CD4-positive, alpha-beta T cell treated with Interferon gamma for 1 hour (primary cell): ENCODE measurements at regions not wholly inside any gene's neighbourhood (a gene's known extent, or its start where the extent isn't known, plus 50 kb on each side); places are given as distances from the start of the nearest gene placed in this dataset.
"Not testable (repeated sequence)": the region's sequence is repeated elsewhere in the genome, so short reads cannot be mapped to it uniquely, and the experiment has no call there.

ENCODE experiments used
- DNase-seq: peaks from one replicate; pipeline ENCODE4 v3.0.0-alpha.2; 2020

GRCh38 chr9:108803428-108804065, 52.2 kb downstream of the ACTL7B start:
- DNase-seq: no peak

DNA sequence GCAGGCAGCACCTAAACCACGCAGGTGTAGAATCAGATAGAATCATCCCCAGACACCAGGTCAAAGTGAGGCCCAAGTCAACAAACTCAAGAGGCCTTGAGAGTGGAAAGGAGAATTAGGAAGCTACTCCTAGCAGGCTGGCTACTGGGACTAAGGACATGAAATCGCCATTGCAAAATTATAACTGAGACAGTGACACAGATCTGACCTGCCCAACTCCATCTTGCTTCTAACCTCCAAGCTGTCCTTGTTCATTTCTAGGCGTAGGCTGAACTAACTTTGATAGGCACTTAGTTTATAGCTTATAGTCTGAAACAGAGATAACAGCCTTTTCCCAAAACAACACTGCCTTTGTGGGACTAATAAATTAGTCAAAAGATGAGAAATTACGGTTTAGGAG, 52.8 kb downstream of the ACTL7B start:
- DNase-seq: no peak

DNA sequence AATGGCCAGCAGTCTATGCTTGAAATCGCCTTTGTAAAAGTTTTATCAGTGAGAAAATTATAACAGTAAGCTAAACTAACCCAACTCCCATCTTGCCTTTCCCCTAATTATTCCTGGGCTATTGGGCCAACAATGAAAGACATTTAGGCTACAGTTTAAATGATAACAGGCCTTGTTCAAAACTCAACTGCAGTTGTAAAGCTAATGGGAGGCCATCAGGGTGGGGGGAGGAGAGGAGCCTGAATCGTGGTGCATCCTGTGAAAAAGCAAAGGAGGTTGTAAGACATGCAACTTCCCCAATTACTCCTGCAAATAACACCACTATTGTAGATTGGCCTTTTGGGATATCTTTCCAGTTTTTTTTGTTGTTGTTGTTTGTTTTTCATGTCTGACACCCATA, 53.8 kb downstream of the ACTL7B start:
- DNase-seq: no peak

DNA sequence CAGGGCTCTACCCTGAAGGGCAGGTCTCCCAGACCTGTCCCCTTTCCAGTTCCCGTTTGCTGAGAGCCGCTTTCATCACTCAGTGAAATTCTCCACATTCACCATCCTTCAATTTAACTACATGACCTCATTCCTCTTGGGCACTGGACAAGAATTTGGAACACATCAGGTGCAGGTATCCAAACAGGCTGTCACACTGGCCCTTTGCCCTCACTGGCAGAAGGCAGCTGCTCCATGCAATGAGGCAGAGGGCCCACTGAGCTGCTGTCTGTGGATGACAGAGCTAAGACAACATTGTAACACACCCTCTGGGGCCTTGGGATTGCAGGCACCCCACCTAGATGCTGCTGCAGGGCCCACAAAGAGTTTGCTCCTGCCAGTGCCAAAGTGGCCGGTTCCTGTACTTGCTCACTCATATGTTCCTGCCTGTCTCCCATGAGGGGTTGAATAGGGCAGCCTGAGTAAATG, 55.1 kb downstream of the ACTL7B start:
- DNase-seq: no peak

DNA sequence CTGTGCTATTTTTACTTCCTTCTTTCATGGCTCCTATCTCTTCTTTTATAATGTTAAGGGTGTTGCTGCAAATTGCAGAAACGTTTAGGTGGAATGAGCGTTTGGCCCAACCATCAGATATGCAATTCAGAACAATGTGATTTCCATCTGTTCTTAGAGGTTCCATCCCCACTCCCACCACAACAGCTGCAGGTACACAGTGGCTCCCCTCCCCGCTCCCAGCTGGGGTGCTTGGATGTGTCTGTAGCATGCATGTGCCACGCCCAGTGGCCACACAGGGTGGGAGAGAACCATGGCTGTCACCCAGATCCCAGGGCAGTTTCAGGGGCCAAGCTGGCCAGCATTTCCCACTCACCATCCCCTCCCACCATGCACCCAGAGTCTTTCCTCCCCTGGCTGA, 62.2 kb downstream of the ACTL7B start:
- no peak for DNase-seq

DNA sequence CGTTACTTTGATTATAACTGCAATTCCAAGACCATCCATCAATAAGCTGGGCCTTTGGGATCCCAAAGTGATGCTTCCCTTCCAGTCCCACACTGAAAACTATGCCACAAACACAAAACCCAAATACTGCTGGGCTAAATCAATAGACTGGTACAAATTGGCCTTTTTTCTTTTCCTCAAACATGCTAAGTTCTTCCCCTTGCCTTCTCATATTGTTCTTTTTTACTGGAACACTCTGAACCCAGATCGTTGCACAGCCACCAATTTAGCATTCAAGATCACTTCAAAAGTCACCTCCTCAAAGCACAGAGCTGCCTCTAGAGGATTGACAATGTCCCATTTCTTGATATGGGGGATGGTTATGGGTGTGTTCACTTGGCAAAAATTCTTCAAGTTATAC, 66.0 kb downstream of the ACTL7B start:
- no peak for DNase-seq

- no peak for DNase-seq
Measured at GRCh38 chr9:108787690-108788048, 68.1 kb downstream of the ACTL7B start.

DNA sequence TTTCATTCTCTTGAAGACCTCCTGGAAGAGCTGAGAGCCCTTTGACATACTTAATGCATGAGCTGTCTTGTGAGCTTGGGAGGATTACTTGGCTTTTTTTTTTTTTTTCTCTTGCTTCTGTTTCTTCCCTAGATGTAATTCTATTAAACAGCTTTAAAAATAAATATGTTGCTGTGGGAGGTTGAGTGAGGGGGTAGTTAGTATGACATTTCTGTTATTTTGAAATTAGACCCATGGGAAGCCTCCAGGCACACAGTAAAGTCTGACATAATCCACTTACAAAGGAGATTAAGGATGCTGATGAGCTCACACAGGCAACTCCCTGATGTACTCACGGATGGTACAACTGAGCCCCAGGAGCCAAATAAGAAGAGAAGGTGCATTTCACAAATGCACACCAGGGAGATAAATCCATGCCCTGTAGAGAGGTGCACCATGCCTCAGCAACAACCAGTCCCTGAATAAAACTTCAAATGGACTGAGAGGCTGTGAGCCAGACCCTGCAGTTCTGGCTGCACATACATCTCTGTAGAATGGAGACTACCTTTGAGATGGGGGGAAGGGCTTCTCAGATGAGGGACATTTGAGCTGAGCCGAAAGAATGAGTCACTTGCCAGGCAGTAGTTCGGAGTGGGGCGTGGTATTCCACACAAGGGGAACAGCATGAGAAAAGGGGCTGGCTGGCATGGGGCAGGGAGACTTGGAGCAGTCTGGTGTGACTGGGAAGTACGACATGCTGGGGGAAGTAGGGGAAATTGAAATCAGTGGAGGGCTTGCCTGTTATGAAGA, 68.7 kb downstream of the ACTL7B start:
- no peak for DNase-seq

GRCh38 chr9:108786322-108786721, 69.5 kb downstream of the ACTL7B start:
- no peak for DNase-seq

DNA sequence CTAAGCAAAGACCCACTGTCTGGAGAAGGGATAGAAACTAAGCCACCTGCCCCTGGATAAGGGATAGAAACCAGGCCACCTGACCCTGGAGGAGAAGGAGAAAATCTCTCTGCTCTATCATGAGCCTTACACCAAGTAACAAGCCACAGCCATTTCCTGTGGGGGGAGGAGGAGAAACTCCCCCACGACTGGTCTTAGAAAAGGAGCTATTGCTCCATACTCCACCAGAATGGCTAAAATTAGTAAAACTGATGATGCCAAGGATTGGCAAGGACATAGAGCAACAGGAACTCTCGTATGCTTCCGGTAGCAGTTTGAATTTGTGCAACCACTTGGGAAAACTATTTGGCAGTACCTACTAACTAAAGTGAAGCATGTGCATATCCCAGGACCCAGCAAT, 70.8 kb downstream of the ACTL7B start:
- no peak for DNase-seq

GRCh38 chr9:108783731-108784495, 71.9 kb downstream of the ACTL7B start:
- DNase-seq: no peak

- no peak for DNase-seq
Measured at GRCh38 chr9:108783326-108783725, 72.5 kb downstream of the ACTL7B start.

DNA sequence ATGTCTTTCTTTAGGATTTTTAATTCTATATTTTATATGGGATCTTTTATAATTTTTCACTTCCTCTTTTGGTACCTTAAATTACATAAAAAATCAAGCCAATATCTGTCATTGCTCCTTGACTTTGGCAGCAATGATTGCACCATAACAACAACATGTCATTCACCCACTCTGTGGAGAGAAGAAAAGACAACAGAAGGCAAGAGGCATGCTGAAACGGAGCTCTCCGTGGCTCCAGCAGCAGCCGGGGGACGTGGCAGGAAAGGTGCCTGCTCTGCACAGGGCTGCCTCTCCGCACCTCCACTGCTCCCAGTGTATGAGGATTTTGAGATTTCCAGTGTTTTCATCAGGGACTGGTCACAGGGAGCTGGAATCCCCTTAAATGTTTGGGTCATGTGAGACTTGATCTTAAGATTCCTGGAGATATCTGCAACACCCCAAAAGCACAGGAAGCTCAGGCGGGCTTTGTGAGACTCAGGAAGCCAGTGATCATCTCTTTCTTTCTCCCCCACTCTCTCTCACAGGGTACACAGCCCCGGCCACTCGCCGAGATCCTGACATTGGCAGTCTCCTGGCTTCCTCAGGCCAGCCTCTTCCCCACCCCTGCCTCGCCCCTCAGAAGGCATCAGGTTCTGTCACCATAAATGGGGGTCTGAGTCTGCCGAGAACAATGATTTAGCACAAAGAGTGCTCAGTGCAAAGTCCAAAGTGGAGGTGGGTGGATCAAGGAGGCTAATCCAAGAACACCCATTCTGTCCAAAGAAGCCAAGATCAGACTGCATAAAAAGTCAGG, 74.6 kb downstream of the ACTL7B start:
- no peak for DNase-seq

DNA sequence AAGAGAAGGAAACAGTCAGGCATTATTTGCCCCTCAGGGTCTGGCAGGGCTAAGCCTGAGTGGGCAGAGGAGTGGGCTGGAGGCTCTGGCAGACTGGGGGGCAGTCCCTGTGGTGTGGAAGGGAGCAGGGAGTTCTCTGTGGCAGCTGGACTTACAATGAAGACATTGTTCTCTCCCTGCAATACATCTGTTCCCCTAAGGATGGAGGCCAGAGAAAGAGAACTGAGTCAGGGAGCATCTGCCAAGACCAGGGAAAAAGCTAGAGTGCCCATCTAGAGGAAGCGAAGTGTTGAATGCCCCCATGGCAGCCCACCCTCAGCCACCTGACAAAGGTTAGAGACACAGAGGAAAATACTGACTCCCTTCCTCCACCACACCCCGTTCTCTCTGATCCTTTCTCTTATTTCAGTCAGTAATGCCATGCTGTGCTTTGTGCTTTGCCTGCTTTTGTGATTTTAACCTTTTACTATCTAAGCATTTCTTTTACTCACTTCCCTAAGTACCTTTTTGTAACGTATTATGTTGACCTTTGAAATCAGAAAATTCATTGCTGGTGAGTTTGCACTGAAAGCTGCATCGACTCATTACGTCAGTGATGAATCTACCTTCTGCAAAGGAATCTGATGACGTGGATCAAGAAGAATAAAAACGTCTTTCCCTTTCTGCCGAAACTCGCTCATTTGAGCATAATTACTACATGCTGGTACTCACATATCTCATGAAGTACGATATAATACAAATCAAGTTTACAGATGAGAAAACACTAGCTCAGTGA, 76.0 kb downstream of the ACTL7B start:
- DNase-seq: no peak

GRCh38 chr9:108776920-108777639, 78.7 kb downstream of the ACTL7B start:
- DNase-seq: no peak

GRCh38 chr9:108775901-108776306, 79.9 kb downstream of the ACTL7B start:
- no peak for DNase-seq

- DNase-seq: not testable (repeated sequence)
Measured at GRCh38 chr9:108774088-108774487, 81.7 kb downstream of the ACTL7B start.

- no peak for DNase-seq
Measured at GRCh38 chr9:108772301-108772894, 83.4 kb downstream of the ACTL7B start.

DNA sequence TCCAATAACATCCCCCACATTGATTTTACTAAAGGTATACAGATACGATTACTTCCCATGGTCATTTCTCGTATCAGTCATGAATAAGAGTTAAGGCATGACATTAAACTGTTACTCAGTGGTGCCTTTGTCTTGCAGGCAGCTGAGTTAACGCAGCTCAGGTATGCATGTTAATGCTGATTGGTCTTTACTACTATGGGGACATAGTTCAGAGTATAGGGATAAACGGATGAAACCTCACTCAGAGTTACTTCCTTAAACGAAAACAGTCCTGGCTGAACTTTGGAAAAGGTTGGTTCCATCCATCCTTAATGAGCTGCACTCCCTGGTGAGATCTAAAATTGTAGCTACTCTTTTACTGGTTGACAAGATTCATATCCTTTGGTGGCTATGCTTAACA, 87.0 kb downstream of the ACTL7B start:
- DNase-seq: no peak

- no peak for DNase-seq
Measured at GRCh38 chr9:108766626-108767161, 89.1 kb downstream of the ACTL7B start.

GRCh38 chr9:108765265-108765664, 90.5 kb downstream of the ACTL7B start:
- DNase-seq: no peak
